HEK293 (cell line): ENCODE measurements at regions not wholly inside any gene's neighbourhood (a gene's known extent, or its start where the extent isn't known, plus 50 kb on each side); places are given as distances from the start of the nearest gene placed in this dataset.

Experiments
- CTCF ChIA-PET: fragments of 350-600 bp; formaldehyde crosslinking; extraction: SDS; loops from one replicate; lab custom pipeline; 2021; ENCODE audit warnings: antibody characterized with exemption; lab: Yijun Ruan, JAX
- POLR2A ChIA-PET: fragments of 300-600 bp; formaldehyde crosslinking; extraction: SDS; loops from one replicate; lab custom pipeline; 2020; ENCODE audit warnings: antibody characterized with exemption, inconsistent platforms; lab: Yijun Ruan, JAX
- H3K27ac ChIP-seq: fragments of 200-500 bp; sonication (Bioruptor generic); 2 replicates; pipeline ENCODE4 v1.5.1; 2014; ENCODE audit warnings: low read depth, low read length, control low read depth, inconsistent platforms; ENCODE audit errors: extremely low read depth
- H3K36me3 ChIP-seq, 2 experiments: fragments of 200-500 bp in 1 of 2; sonication (Bioruptor generic) in 1 of 2; 1 replicate in 1 of 2; 2 replicates in 1 of 2; pipeline ENCODE4 v1.5.1; 2014 to 2017; ENCODE audit warnings: inconsistent platforms in 2 of 2, low read length in 2 of 2; ENCODE audit not compliant: control insufficient read depth in 2 of 2, insufficient read depth in 1 of 2
- H3K4me1 ChIP-seq: fragments of 200-500 bp; sonication (Bioruptor generic); 2 replicates; pipeline ENCODE4 v1.5.1; 2014; ENCODE audit warnings: mild to moderate bottlenecking, low read length, inconsistent platforms; ENCODE audit not compliant: control insufficient read depth, insufficient read depth
- H3K4me3 ChIP-seq: 2 replicates; pipeline ENCODE4 v1.5.1; 2011; ENCODE audit warnings: low read depth, mild to moderate bottlenecking, control low read depth, low read length, moderate library complexity
- H3K9me3 ChIP-seq: fragments of 200-500 bp; sonication (Bioruptor generic); 2 replicates; pipeline ENCODE4 v1.5.1; 2014; ENCODE audit warnings: low read depth, low read length, inconsistent platforms; ENCODE audit not compliant: control insufficient read depth, insufficient read depth
- BCL11B ChIP-seq: fragments of 450-650 bp; formaldehyde crosslinking; IDR thresholded peaks from 2 replicates; pipeline ENCODE4 v1.5.1; 2016; ENCODE audit warnings: low read depth, missing biosample characterization, missing genetic modification characterization
- GLIS2 ChIP-seq: fragments of 450-650 bp; formaldehyde crosslinking; IDR thresholded peaks from 2 replicates; pipeline ENCODE4 v1.5.1; 2016; ENCODE audit warnings: missing biosample characterization, missing genetic modification characterization
- HIC1 ChIP-seq: fragments of 450-650 bp; formaldehyde crosslinking; IDR thresholded peaks from 2 replicates; pipeline ENCODE4 v1.5.1; 2016; ENCODE audit warnings: missing biosample characterization, missing genetic modification characterization
- HOXC10 ChIP-seq: sonication (generic); formaldehyde crosslinking; IDR thresholded peaks from 2 replicates; pipeline ENCODE4 v1.8.1; 2023; ENCODE audit warnings: mild to moderate bottlenecking, missing genetic modification reagents
- PRDM1 ChIP-seq: fragments of 450-650 bp; formaldehyde crosslinking; IDR thresholded peaks from 2 replicates; pipeline ENCODE4; 2016; ENCODE audit warnings: missing biosample characterization, missing genetic modification characterization
- SP2 ChIP-seq: fragments of 450-650 bp; formaldehyde crosslinking; IDR thresholded peaks from 2 replicates; pipeline ENCODE4 v1.5.1; 2016; ENCODE audit warnings: missing biosample characterization, missing genetic modification characterization
- SP7 ChIP-seq: fragments of 450-650 bp; formaldehyde crosslinking; IDR thresholded peaks from 2 replicates; pipeline ENCODE4 v1.5.1; 2016; ENCODE audit warnings: missing biosample characterization, missing genetic modification characterization
- TRIM28 ChIP-seq: IDR thresholded peaks from 2 replicates; pipeline ENCODE4 v1.6.1; 2011; ENCODE audit warnings: low read length, control low read depth, borderline replicate concordance
- ZNF133 ChIP-seq: fragments of 450-650 bp; formaldehyde crosslinking; IDR thresholded peaks from 2 replicates; pipeline ENCODE4 v1.5.1; 2016; ENCODE audit warnings: missing biosample characterization, missing genetic modification characterization
- ZNF148 ChIP-seq: fragments of 450-650 bp; formaldehyde crosslinking; IDR thresholded peaks from 2 replicates; pipeline ENCODE4 v1.5.0; 2017; ENCODE audit warnings: missing biosample characterization, missing genetic modification characterization, borderline replicate concordance
- ZNF155 ChIP-seq: fragments of 450-650 bp; formaldehyde crosslinking; IDR thresholded peaks from 2 replicates; pipeline ENCODE4 v1.5.1; 2016; ENCODE audit warnings: missing biosample characterization, missing genetic modification characterization
- ZNF169 ChIP-seq: fragments of 450-650 bp; formaldehyde crosslinking; IDR thresholded peaks from 2 replicates; pipeline ENCODE4 v1.5.1; 2016; ENCODE audit warnings: missing biosample characterization, missing genetic modification characterization
- ZNF214 ChIP-seq: fragments of 450-650 bp; formaldehyde crosslinking; IDR thresholded peaks from 2 replicates; pipeline ENCODE4 v1.5.1; 2017; ENCODE audit warnings: missing biosample characterization, mild to moderate bottlenecking, missing genetic modification characterization, borderline replicate concordance
- ZNF302 ChIP-seq: fragments of 450-650 bp; formaldehyde crosslinking; IDR thresholded peaks from 2 replicates; pipeline ENCODE4 v1.5.1; 2016; ENCODE audit warnings: missing biosample characterization, missing genetic modification characterization, low read depth
- ZNF350 ChIP-seq: fragments of 450-650 bp; formaldehyde crosslinking; IDR thresholded peaks from 2 replicates; pipeline ENCODE4 v1.5.0; 2017; ENCODE audit warnings: missing biosample characterization, mild to moderate bottlenecking, missing genetic modification characterization
- ZNF426 ChIP-seq: fragments of 450-650 bp; formaldehyde crosslinking; IDR thresholded peaks from 2 replicates; pipeline ENCODE4 v1.5.1; 2017; ENCODE audit warnings: missing biosample characterization, missing genetic modification characterization, mild to moderate bottlenecking, inconsistent platforms, moderate library complexity
- ZNF596 ChIP-seq: fragments of 450-650 bp; IDR thresholded peaks from 2 replicates; pipeline ENCODE4 v1.5.0; 2018; ENCODE audit warnings: missing biosample characterization, mild to moderate bottlenecking, missing genetic modification characterization, moderate library complexity
- ZNF610 ChIP-seq: fragments of 450-650 bp; formaldehyde crosslinking; IDR thresholded peaks from 2 replicates; pipeline ENCODE4 v1.5.1; 2016; ENCODE audit warnings: missing biosample characterization, missing genetic modification characterization, borderline replicate concordance
- ZNF621 ChIP-seq: fragments of 450-650 bp; formaldehyde crosslinking; IDR thresholded peaks from 2 replicates; pipeline ENCODE4 v1.5.1; 2017; ENCODE audit warnings: missing biosample characterization, missing genetic modification characterization
- ZNF664 ChIP-seq: fragments of 450-650 bp; formaldehyde crosslinking; IDR thresholded peaks from 2 replicates; pipeline ENCODE4 v1.5.1; 2016; ENCODE audit warnings: missing biosample characterization, missing genetic modification characterization
- ZNF791 ChIP-seq: fragments of 450-650 bp; formaldehyde crosslinking; IDR thresholded peaks from 2 replicates; pipeline ENCODE4 v1.5.1; 2016; ENCODE audit warnings: missing biosample characterization, missing genetic modification characterization
- ZNF830 ChIP-seq: fragments of 450-650 bp; IDR thresholded peaks from 2 replicates; pipeline ENCODE4 v1.5.0; 2018; ENCODE audit warnings: missing biosample characterization, missing genetic modification characterization, low read depth, mild to moderate bottlenecking, moderate library complexity
- ZSCAN16 ChIP-seq: fragments of 450-650 bp; formaldehyde crosslinking; IDR thresholded peaks from 2 replicates; pipeline ENCODE4 v1.5.1; 2016; ENCODE audit warnings: missing biosample characterization, missing genetic modification characterization
- ZSCAN18 ChIP-seq: fragments of 450-650 bp; formaldehyde crosslinking; IDR thresholded peaks from 2 replicates; pipeline ENCODE4 v1.5.1; 2016; ENCODE audit warnings: missing biosample characterization, missing genetic modification characterization
- ZSCAN23 ChIP-seq: fragments of 450-650 bp; formaldehyde crosslinking; IDR thresholded peaks from 2 replicates; pipeline ENCODE4 v1.5.1; 2016; ENCODE audit warnings: missing biosample characterization, missing genetic modification characterization
- ZSCAN5A ChIP-seq: fragments of 450-650 bp; formaldehyde crosslinking; IDR thresholded peaks from 2 replicates; pipeline ENCODE4 v1.5.1; 2016; ENCODE audit warnings: missing biosample characterization, missing genetic modification characterization

- TF ChIP-seq HIC1 (tag by site-specific recombination), result no peak
Observed at GRCh38 chr6:163647624-163648023, 233.1 kb downstream of the QKI start (continued).

- no peaks in the 10 kb centered on the region for H3K4me1 ChIP-seq
- H3K27ac ChIP-seq, result no peak overlapping the region
- H3K4me3 ChIP-seq, result no peak overlapping the region
- H3K36me3 ChIP-seq, result no peaks in the 10 kb centered on the region
- no peak for TF ChIP-seq ZNF610 (tag by site-specific recombination)
- no peak for TF ChIP-seq PRDM1 (tag by site-specific recombination)
- CTCF ChIA-PET, result no interaction called here
- no peaks in the 10 kb centered on the region for H3K9me3 ChIP-seq
- POLR2A ChIA-PET, result no interaction called here
Observed at GRCh38 chr6:163646866-163647265, 232.3 kb downstream of the QKI start.

GRCh38 chr6:163646133-163646532 is 231.6 kb downstream of the QKI start:
- ChIA-PET CTCF (no interaction called here), POLR2A (no interaction called here)
- no peaks in the 10 kb centered on the region for H3K9me3 ChIP-seq
- TF ChIP-seq TRIM28, result no peak
- no peak for TF ChIP-seq ZSCAN5A (tag by site-specific recombination)
- no peak for TF ChIP-seq ZNF169 (tag by site-specific recombination)
- TF ChIP-seq ZNF830 (tag by site-specific recombination), result no peak
- TF ChIP-seq ZNF621, result no peak
- no peak for TF ChIP-seq ZNF133 (tag by site-specific recombination)
- no peak for TF ChIP-seq GLIS2 (tag by site-specific recombination)
- no peak for TF ChIP-seq ZNF791 (tag by site-specific recombination)
- TF ChIP-seq ZNF426, result no peak
- no peak for TF ChIP-seq ZNF214
- TF ChIP-seq ZNF664, result no peak
- TF ChIP-seq BCL11B (tag by site-specific recombination), result no peak
- H3K27ac ChIP-seq, result no peak overlapping the region
- no peaks in the 10 kb centered on the region for H3K36me3 ChIP-seq
- H3K4me3 ChIP-seq, result no peak overlapping the region
- H3K4me1 ChIP-seq, result no peaks in the 10 kb centered on the region

- Histone ChIP-seq H3K4me3 (no peak overlapping the region), H3K36me3 (no peaks in the 10 kb centered on the region), H3K27ac (no peak overlapping the region), H3K9me3 (no peaks in the 10 kb centered on the region), H3K4me1 (no peaks in the 10 kb centered on the region)
- CTCF ChIA-PET, result no interaction called here
- POLR2A ChIA-PET, result no interaction called here
- TF ChIP-seq ZNF596 (tag by site-specific recombination), result no peak
- TF ChIP-seq ZSCAN23 (tag by site-specific recombination), result no peak
- TF ChIP-seq HOXC10 (CRISPR knock-in tag), result no peak
- no peak for TF ChIP-seq ZNF302
- no peak for TF ChIP-seq ZNF148 (tag by site-specific recombination)
- no peak for TF ChIP-seq SP7
- no peak for TF ChIP-seq ZNF426
- TF ChIP-seq ZSCAN18, result no peak
- TF ChIP-seq ZNF155 (tag by site-specific recombination), result no peak
- TF ChIP-seq ZNF350, result no peak
- no peak for TF ChIP-seq SP2 (tag by site-specific recombination)
- no peak for TF ChIP-seq ZSCAN16 (tag by site-specific recombination)
Observed at GRCh38 chr6:163645560-163645959, 231.0 kb downstream of the QKI start.
